DMS79 treated with DMSO at 0.1 percent for 48 hours (cell line): ENCODE measurements at regions not wholly inside any gene's neighbourhood (a gene's known extent, or its start where the extent isn't known, plus 50 kb on each side); places are given as distances from the start of the nearest gene placed in this dataset.

Experiments used
- DNase-seq: peaks from one replicate; lab custom pipeline; 2025; lab: John Stamatoyannopoulos, UW

DNA sequence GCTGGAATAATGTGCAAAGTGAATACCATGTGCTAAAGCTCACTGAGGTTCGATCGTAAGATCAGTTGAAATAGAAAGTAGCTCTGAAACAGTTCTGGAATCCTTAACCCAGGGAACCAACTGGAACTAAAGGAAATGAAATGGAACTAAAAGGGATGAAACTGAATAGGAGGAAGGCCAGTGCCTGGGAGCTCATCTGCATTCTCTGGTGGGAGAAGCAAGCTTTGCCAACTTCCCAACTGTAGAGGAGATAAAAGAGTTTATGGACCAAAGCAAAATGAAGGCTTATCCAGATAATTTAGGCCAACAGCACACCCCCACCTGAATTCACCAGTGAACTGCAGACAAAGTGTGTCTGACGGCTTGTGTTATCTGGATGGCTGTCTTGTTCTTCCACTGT is 188.6 kb upstream of the HABP2 start:
- no peak for DNase-seq

DNA sequence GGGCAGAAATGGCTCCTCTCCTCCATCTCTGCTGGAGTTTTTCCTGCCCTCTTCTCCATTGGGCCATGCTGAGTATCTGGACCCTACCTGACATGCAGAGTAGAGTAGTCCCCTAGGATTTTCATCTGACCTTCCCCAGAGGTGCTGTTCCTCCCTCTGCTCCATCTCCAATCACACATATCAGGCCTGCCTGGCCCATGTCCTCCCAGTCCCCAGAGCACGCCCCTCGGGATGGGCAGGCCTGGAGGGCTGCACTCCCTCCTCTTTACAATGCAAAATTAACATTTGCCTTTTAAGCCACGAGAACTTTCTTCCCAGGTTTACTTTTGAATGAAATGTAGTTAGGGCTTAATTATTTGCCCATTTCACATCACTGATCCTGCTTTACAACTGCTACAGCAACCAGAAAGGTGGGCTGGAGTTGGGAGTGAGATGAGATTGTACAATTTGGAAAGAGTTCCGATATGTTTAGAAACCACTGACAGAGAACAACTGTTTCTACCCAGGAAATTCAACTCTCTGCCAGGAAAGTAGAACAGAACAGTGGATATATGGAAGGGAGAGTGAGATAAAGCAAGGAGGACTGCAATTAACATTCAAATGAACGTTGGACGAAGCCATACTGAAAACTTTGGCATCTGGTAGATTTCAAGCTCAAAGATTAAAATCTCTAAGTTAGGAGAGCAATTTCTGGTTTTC is 184.0 kb upstream of the HABP2 start:
- no peak for DNase-seq

DNA sequence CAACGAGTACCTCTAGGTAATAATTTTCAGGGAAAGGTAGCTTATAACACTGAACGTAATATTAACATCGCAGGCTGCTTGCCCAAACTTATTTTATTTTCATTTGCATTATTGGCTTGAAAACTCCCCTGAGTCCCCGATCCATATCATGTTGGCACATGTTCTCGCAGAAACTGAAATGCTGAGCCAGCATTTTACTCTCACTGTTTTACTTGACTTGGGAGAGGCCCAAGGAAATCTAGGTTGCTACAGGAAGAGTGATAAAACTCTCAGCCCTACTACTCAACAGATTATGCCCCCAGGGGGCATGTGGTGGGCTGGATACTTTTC is 183.5 kb upstream of the HABP2 start:
- DNase-seq, result no peak

DNA sequence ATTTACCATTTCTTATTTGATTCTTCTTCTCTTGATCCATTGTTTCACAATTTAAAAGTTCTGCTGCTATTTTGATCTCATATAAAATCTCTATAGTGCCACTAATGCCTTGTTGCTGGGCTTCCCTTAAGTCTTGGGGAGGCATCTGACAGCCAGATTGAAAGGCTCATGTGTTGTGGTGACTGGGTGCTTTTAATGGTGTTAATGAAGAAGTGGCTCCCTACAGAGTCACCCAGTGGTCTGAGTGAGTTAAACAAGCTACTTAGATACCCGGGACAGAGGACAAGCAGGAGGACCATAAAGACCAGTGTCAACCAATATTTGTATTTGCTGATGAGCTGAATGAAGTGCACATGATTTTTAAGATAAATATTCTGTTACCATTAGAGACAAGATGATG is 176.4 kb upstream of the HABP2 start:
- no peak for DNase-seq

DNA sequence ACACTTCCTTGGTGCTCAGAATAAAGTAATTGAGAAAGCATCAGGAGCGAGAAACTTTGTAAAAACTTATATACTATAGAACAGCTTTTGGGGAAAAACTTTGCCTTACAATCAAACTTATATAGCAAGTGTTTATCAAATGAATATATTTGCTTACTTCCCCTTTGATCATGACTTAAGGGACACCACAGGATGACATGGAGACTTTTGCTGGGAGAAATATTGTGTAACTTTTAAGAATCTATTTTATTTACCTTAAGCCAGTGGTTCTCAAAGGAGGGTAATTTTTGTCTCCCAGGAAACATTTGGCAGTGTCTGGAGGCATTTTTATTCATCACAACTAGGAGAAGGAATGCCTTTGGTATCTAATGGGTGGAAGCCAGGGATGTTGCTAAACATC is 173.8 kb upstream of the HABP2 start:
- DNase-seq, result no peak

DNA sequence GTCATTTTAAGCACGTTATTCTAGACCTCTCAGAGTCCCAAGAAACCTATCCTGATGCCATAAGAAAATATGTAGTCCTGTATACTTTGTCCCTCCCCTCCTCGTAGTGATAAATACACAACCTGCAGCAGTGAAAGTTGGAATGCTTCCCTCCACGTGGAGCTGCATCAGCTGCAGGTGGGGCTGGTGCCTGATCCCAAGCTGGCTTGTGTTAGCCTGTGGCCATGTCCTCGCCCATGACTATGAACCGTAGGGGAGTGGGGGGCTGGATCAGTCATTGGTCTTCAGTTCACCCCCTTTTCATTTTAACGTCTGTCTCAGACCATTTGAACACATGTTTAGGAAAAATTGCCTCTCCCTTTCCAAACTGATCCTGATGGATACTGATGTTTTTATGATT is 171.4 kb upstream of the HABP2 start:
- DNase-seq, result no peak

DNA sequence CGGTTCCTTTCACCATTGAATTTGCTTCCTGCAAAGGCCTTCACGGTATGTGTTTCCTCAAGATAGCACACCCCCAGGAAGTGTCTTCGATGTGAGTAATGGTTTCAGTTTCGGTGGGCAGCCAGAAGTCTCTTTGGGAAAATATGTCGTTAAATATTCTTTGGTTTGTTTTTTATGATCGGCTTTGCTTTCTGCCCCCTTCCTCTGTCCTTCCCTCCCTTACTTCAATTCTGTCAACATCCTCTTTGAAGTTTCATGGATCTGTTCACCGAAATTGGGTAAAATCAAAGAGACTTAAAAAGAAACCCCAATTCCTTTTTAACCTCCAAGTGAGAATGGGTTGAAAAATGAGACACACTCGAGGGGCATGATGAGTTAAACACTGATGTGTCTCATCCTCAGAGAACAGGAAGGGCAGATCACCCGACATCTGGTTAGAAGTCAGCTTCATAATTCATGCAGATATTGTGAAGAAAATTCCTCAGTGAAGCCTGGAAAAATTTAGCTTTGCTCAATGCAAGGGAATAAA is 170.8 kb upstream of the HABP2 start:
- no peak for DNase-seq

DNA sequence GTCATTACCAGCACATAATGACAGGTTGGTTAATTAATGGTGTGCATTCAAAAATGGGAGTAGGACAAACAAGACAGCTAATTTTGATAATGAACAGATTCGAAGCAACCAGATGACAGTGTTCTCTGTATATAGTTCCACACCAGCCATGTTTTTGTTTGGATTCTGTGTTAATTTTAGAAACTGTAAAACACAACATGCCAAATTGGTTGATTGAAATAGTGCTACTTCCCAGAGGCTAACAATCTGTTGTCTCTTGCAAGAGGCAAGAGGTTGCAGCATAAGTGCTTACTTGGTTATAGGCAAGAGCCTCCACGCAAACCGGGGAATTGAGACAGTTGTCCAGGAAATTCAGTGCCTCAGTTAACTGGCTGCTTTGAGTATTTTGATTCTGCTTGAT is 170.2 kb upstream of the HABP2 start:
- no peak for DNase-seq

DNA sequence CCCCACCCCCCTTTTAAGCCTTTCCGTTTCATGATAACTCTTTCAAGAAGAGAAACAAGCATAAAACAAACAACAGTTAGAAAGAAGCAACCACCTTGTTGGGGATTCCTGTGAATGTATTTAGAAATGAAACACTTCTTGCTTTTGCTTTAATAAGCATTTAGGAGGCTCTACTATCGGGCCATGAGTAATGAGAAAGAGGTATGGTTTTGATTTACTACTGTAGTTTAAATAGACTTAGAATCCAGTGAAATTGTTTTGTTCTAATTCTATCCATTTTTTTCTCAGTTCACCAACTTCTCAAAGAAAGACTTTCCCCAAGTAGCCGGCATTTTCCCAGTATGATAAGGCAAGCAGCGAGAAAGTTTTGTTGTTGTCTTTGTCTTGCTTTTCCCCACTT is 168.7 kb upstream of the HABP2 start:
- no peak for DNase-seq

DNA sequence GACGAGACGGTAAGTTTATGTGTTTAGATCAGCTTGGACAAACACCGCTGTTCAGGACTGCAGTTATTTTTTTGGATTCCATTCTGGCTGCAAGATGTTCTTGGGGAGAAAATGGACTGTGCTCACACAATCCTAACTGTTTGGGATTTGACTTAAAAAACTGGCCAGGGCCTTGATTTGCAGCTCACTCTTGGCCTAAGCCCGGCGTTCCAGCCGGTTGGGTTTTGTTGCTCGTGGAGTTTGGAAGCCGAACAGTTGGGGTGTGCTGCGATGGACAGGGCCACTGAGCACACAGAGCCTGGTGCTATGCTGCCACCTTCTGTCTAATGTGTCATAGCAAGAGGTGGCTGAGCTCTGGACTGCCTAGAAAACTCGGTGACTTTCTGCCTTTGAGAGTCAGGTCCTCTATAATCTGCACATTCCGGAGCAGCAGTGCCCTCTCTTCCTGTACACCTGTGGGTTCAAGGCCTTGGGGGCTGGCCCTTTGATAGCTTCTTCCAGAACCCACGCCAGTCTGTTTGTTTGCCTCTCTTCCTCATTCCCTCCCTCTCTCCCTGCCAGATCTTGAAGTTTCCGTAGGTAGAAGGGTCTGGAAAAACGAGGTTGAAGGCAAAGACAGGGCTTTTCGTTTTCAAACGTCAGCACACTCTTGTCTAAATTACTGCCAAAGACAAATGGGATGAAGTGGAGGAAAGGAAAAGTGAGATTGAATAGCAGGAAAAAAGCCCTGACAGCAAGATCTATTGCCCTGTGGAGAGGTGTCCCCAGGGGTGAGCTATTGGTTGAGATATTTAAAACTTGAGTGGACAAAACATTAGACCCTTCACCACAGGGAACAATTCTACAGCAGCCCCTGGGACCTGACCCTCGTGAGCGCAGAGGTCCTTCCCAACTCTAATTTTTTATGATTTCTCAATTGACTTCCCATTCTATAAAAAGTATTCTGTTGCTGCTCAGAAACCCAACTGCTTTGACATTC is 167.5 kb upstream of the HABP2 start:
- DNase-seq, result peak; percentile 27

DNA sequence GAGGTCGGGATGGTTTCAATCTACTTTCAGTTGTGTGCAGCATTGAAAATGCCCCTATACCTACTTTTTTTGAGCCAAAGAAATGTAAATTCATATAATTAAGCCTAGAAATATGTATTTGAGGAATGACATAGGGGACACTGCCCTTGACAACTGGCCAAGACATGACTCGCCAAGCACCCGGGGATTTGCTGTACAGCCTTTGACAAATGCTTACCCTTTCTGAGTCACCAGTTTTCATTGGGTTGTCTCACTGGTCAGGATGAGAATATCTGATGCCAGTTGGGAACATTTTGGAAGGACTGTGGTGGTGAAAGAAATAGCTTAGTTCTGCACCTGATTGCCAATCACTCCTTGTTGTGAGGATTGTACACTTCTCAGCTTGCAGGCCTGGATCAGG is 166.8 kb upstream of the HABP2 start:
- no peak for DNase-seq

DNA sequence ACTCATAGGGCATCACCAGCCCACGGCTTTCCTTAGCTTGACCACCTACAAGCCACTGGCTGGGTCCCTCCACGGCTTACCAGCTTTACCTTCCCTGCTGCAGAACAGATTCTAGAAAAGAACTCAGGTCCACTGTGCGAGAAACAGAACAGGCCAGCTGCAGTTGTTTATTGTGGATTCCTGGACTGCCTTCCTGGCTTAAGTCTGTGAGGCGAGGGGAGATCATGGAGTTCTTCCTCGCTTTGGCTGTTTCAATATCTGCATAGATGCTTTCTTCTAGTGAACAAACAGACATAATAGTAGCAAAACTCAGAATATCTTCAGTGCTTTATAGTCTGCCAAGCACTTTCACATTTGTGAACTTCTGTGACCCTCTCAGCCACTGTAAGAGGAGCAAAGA is 162.9 kb upstream of the HABP2 start:
- no peak for DNase-seq

DNA sequence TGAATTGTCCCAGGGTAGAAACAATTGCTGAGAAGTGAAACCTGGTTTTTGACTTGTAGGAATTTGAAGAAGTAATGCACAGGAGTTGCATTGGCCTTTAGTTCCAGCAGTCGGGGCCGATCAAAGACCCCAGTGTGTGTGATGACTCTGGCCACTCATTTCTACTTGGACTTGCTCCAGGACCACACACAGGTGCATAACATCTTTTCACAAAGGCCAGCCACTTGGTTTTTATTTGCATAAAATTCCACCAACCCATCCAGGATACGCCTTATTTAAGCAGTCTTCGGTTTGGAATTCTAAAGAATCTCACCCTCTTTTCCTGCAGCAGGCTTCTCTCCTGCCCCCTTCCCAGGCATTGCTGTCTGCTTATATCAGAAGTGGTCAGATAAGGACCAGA is 162.0 kb upstream of the HABP2 start:
- no peak for DNase-seq

DNA sequence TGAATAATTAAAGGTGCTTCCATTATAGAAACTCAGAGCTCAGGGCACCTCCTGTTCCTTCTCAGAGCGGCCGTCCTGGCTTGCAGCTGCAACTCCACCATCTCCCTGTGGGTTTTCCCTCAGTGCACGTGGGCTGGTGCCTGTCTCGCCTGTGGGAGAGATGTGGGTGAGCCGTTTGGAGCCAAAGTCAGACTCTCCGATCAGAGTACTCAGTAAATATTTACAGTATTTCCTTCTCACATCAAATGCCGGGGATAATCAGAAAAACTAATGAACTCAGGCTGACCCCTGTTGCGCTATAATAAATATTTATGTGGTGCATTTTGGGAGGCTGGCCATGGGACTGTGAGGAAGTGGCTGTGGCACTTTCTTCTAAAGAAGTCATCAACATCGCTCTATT is 155.8 kb upstream of the HABP2 start:
- DNase-seq, result no peak

DNA sequence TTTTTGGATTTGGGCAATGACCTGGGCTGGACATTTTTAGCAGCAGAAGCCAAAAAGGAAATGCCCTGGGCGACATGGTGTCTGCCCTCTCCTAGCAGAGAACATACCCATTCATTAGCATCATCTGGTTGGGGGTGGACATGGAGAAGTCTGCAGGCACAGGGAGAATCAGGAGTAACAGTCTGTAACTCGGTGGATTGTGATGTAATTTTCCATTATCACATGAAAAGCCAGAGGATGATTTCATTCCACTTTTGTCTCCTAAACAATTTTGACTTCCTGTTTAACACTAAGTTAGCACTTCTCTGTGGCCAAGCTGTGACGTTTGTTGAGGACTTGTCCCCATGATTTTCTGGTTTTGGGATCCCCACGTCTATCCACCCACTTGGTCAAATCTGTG is 153.8 kb upstream of the HABP2 start:
- no peak for DNase-seq

DNA sequence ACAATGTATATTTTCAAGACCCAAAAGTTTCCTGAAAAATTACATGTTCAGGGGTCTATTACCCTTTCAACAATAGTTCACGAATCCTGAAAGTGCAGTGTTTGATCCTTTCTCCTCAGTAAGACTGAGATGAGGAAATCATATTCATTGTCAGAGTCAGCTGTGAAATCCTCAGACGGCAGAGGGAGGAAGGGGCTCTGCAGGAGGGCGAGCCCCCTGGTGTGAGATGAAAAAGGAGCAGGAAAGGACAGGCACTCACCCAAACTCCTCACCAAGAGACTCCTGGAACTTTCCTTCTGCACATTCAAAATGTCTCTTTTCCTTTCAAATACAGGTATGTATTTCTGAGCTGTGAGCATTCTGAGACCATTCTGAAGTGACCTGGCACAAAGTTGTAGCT is 150.3 kb upstream of the HABP2 start:
- no peak for DNase-seq

DNA sequence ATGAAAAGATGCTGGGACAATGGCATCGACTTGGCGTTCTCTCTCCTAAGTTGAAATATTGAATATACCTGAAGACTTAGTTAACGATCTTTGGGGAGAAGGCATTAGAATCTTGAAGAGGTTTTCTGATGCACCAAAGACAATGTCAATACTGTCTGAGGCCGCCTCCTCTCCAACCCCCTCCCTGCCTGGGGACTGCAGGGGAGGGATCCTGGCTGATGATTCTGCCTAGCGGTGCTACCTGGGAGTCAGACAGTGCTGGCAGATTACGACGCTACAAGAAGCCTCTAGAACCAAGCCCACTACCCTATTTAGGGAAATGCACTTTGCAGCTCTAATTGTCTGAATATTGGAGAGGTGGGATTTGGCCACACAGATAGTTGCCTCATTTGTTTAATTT is 145.6 kb upstream of the HABP2 start:
- no peak for DNase-seq

DNA sequence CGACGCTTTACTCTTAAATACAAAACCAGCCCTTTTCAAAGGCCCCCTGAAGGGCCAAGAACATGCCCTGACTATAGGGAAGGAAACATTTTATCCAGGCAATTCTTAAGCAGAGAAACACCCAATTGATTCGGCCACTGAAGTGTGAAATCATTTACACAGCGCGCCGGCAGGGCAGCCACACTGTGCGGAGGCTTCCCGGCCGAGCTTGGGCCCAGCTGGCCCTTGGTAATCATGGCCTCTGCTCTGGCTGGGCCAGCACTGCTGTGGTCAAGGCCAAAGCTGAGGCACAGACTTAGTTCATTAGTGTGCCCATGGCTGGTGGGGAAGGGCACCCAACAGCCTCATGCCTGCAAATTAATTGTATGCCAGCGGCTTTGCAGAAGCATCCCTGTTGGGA is 143.7 kb upstream of the HABP2 start:
- DNase-seq, result no peak

DNA sequence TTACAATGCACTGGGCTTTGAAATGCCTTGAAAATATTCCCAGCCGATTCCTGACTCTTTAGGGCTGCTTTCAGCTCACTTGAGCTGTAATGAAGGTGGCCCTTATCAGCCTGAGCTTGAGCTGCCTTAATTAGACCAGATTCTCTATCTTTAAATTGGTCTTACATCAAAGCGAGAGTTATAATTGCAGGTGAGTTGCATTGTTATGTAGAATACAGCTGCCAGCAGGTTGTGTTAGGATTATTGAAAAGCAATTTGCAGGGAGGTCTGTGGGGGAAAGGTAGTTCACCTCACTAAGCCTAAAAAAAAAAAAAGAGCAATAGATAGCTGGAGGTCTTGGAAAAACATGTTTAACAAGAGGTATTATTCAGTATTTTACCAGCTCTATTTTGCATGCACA is 142.2 kb upstream of the HABP2 start:
- no peak for DNase-seq

DNA sequence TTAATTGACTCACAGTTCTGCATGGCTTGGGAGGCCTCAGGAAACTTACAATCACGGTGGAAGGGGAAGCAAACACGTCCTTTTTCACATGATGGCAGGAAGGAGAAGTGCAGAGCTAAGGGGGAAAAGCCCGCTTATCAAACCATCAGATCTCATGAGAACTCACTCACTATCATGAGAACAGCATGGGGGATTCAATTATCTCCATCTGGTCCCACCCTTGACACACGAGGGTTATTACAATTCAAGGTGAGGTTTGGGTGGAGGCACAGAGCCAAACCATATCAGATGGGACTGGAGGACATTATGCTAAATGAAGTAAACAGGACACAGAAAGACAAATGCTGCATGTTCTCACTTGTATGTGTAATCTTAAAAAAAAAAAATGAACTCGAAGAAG is 141.4 kb upstream of the HABP2 start:
- no peak for DNase-seq

DNA sequence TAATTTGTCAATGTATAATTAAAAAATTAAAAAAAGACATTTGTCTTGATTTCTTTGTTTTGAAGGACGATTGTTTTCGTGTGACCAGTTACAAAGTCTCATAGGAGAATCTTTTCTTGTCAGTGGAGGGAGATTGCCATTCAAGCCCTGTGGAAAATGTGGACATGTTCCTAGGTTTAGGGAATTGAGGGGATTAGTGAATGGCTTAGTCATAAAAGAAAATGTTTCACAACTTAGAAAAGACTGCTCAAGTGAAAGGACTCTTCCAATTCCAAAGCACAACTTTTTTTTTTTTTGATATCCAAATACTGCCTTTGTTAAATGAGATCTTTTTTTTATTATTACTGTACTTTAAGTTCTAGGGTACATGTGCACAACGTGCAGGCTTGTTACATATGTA is 140.7 kb upstream of the HABP2 start:
- DNase-seq, result no peak

DNA sequence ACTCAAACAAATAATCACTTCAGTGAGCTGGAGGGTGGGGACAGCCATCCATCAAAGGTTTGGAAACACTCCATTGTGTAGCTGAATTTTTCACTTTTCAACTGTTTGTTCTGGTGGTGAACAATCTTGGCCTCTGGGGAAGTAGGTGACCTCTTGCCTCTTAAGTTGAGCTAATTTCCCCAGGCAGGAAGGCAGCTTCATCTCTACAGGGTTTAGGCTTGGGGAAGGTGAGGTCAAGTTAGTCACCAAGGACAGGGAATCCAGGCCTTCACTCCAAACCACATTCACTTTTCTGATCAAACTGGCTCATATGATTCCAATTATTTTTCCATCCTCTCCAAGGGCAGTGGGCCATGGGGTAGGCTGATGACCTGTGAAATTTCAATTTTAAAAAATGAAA is 138.3 kb upstream of the HABP2 start:
- no peak for DNase-seq

DNA sequence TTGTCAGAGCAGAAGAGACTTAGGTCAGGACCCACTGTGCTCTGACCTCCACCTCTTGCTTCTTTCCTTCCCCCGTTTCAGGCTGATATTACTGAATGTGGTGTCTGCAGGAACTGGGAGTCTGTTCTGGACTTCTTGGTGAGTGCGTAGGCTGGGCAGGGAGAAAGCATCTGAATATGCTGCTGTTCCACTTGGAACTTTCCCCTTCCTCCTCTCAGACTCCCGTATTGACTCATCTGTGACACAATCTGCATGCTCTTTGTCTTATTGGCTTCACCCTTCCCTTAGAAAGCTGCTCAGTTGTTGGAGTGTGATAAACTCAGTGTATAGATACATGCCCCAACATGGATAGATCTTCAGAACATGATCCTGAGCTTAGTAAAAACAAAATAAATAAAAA is 137.6 kb upstream of the HABP2 start:
- no peak for DNase-seq
